HG03060 (cell line): ENCODE measurements at regions not wholly inside any gene's neighbourhood (a gene's known extent, or its start where the extent isn't known, plus 50 kb on each side); places are given as distances from the start of the nearest gene placed in this dataset.

Experiments used
- ATAC-seq: cut with Tn5 transposase; IDR thresholded peaks from one replicate; pipeline ENCODE4 v1.9.1; 2021; ENCODE audit warnings: low read depth, moderate number of reproducible peaks; ENCODE audit not compliant: unreplicated experiment

DNA sequence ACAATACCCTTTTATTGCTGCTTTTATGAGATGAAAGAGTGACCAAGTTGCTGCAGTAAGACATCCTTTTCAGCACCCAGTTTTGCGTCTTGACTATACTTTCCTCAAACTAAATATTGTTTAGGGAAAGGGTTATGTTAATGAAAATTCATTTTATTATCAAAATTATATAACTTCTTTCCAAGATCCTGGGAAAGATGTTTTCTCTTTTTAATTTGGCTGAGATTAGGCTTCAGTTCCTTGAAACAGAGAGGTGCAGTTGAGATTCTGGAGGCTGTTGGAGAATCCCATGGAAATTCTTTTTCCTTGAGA, 91.6 kb upstream of the KCNA3 start:
- ATAC-seq: no peak

DNA sequence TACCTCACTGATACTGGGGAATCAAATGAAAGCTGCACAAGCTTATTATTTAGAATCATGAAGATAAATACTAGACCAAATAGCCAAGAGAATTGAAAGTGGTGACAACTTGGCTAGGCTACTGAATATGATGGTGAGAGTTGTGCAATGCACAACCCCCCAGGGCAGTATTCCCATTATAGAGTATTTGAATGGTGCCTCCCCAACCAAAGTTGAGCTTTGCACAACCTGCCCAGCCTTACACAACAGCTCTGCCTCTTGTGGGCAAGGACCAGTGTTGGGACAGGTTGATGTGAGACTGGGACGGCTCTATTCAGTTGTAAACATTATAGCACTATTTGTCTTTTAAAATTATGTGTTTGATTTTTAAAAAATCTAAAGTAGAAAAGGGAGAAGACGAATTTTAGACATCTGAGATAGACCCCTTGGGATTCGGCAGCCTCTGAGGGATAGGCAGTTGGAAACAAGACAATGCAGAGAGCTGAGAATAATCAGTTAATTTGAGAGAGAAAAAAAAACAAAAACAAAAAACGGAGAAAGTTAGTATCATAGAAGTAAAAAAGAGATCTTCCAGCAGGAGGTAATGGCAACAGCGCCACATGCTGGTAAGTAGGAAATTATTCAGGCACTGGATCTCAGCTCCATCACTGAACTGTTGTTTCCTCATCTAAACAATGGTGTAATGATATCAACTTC, 91.0 kb upstream of the KCNA3 start:
- no peak for ATAC-seq

DNA sequence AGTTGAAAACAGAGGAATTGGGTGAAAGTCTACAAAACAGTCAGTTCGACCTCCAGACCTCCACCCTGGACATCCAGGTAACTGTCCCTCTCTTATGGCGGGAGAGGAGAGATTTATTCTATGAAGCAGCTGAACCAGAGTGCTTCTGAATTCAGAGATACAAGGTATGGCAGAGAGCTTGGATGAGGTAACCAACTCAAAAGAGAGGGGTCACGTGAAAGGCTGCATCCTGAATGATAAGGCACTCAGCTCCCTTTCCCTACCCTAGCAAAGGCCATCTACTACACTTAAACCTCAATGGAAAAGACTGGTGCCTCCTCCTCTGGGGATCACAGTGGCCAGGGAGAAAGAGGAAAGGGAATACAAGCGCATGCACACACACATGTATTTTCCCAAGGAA, 88.4 kb upstream of the KCNA3 start:
- ATAC-seq: no peak

- ATAC-seq: no peak
Observed at GRCh38 chr1:110760321-110760720, 85.6 kb upstream of the KCNA3 start.

DNA sequence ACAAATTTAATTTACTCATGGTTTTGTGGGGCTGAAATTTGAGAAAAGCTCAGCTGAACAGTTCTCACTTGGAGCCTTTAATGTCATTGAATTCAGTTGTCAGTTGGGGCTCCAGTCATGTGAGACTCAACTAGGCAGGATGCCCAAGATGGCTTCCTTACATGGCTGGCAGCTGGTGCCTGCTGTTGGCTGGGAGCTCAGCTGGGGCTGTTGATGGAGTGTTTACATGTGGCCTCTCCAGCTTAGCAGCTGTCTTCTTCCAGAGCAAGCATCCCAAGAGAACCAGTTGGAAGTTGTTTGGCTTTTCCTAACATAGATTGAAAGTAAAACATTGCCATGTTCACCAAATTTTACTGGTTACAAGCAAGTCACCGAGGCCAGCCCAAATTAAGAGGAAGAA, 81.8 kb upstream of the KCNA3 start:
- no peak for ATAC-seq

DNA sequence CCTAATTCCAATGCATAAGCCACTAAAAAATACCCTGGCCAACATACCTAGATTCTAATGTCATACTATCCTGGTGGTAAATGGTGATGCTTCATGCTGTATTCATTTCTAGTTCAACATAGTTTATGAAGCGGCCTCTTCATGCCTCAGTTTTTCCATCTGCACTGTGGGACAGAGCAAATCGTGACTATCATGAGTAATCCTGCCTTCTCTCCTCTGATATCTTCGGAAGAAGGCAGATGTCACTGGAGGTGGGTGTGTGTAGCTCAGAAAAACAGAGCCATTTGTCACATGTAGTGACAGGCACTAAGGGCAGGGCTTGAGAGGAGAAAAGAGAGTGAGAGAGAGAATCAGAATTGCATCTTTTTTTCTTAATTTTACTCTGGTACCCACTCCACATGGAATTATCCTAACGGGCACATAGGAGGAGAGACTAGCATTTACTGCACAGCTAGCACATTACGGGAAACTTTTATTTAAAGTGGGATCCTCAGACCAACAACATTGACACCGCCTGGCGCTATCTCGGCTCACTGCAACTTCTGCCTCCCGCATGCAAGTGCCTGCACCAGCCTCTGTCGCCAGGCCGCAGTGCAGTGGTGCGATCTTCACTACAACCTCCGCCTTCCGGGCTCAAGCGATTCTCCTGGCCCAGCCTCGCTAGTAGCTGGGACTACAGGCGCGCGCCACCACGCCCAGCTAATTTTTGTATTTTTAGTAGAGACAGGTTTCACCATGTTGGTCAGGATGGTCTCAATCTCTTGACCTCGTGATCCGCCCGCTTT, 78.4 kb upstream of the KCNA3 start:
- no peak for ATAC-seq

DNA sequence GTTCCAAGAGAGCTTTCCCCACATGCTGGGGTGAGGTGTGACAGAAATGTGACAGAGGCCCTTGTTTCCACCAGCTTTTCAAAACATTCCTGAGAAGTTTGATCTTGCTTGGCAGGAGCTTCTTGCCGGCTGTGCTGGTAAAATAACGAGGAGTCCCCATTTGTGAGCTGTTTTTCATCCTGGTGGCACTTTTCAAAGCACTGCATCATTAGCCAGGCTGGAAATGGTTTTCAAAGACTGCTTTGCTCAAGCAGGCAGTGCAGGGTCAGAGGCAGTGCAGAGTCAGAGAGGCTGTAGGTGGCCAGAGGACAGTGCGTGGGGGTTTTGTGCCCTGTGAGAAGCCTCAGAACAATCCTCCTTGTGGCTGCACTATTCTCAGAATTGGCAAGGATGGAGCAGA, 75.8 kb upstream of the KCNA3 start:
- ATAC-seq: no peak

GRCh38 chr1:110749960-110750359, 75.2 kb upstream of the KCNA3 start:
- ATAC-seq: no peak

DNA sequence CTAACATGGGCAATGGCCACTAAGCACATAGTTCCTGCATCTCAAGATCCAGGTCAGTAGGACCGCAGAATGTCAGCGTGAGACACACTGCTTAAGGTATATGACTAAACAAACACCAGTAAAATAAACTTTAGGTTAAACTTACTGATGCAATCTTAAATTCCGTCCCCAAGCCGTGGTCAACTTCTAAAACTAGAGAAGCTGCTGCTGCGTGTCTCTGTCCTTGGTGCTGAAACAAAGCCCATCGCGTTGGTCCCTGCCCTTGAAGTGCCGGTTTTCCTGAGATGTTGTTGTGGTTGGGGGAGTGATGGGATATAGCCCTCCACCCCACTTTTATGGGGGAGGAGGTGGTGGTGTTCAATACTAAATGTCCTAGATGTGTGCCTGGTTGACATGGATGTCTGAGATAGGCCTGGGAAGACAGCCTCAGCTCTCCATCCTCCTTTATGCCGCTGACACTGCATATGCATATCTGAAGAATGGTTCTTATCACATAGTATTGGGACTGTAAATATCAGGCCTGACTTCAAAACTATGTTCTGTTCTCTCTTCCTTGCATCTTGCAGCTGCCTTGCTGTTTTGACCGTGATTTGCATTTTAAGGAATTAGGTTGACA, 72.0 kb upstream of the KCNA3 start:
- no peak for ATAC-seq

GRCh38 chr1:110743397-110743796, 68.7 kb upstream of the KCNA3 start:
- ATAC-seq: no peak

- no peak for ATAC-seq
Observed at GRCh38 chr1:110736900-110737605, 62.3 kb upstream of the KCNA3 start.

- no peak for ATAC-seq
Observed at GRCh38 chr1:110734133-110734680, 59.5 kb upstream of the KCNA3 start.

DNA sequence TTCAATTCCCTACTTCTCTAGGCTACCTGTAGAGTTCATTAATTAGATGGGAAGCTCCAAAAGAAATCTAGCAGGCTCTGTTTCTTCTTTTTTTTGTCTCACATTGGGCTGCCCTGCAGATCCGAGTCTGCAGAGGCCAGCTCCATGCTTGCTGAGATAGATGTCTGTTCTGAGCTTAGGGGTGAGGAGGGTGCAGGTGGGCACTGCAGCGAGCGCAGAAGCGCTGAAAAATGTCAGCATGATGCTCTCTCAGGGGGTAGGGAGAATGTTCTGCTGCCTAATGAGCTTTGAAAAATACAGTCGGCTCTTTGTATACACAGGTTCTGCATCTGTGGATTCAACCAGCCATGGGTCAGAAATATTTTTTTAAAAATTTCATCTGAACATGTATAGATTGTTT, 56.8 kb upstream of the KCNA3 start:
- no peak for ATAC-seq

GRCh38 chr1:110728388-110729001, 53.8 kb upstream of the KCNA3 start:
- ATAC-seq: no peak

DNA sequence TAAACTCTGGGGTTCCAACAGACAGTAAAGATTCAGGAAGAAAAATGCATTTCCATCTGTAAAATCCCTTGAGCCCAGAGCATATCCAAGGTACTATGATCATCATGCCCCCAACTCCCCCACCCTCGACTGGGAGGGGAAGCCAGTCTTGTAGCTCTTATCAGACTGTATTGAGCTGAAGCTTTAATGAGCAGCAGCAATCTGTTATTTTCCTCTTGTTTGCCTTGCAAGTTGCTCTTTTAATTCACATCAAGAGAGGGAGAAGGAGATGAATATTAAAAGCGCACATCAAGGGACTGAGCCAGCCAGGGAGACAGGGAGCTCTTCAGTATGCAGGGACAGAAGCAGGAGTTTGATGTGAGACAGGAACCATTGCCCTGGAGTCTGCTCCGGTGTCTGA, 52.5 kb upstream of the KCNA3 start:
- ATAC-seq: no peak

- no peak for ATAC-seq
Observed at GRCh38 chr1:110726755-110727154, 52.0 kb upstream of the KCNA3 start.
